ENCODE measurements at regions not wholly inside any gene's neighbourhood (a gene's known extent, or its start where the extent isn't known, plus 50 kb on each side); places are given as distances from the start of the nearest gene placed in this dataset.

DNA sequence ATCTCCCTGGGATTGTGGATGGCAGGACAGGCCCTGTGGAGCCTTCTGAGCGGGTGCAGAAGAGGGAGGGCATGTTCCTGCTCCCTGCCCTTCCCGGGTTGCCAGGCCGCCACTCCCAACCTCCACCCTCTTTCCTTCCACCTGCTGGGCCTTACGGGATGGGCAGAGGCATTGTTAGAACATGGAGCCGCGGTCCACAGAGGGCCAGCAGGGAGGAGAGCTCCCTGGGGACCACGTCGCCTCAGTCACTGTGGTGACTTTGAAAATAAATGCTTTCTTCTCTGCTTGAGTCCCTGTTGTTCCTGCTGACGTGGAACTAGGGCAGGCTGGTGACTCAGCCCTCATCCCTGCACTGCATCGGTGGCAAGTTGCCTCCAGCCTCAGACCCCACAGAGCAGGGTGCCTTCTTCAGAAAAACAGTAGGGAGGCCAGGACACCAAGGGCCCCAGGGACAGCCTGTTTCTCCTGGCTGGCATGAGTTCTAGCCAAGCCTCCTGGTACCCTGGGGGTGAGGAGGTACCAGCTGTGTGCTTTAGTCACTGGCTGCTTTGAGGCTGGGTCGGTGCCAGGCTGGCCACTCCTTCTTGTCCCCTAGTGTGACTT is 224.9 kb downstream of the SEC14L1 start (continued):
- TF ChIP-seq ZNF211 (tag by site-specific recombination; IDR thresholded peaks at IDR 0.05; ENCODE audit: low read depth) (no peak), ZBTB21 (tag by site-specific recombination; IDR thresholded peaks at IDR 0.05) (peak; percentile 53; the same call in 1 of the 2 replicates), ZNF146 (tag by site-specific recombination; IDR thresholded peaks at IDR 0.05) (no peak), ZBTB48 (tag by site-specific recombination; IDR thresholded peaks at IDR 0.05) (peak; percentile 75), ZNF335 (tag by site-specific recombination; conservative IDR thresholded peaks at IDR 0.05) (no peak), ZNF391 (tag by site-specific recombination; IDR thresholded peaks at IDR 0.05; ENCODE audit: borderline replicate concordance, low read depth) (no peak), ZFP3 (tag by site-specific recombination; IDR thresholded peaks at IDR 0.05; ENCODE audit: low read depth) (no peak), ZNF768 (tag by site-specific recombination; IDR thresholded peaks at IDR 0.05) (no peak), ZNF10 (tag by site-specific recombination; IDR thresholded peaks at IDR 0.05) (no peak), ZBTB20 (tag by site-specific recombination; IDR thresholded peaks at IDR 0.05) (peak; percentile 33; the same call in 1 of the 2 replicates), ZNF175 (tag by site-specific recombination; IDR thresholded peaks at IDR 0.05) (no peak), ZNF302 (tag by site-specific recombination; IDR thresholded peaks at IDR 0.05; ENCODE audit: low read depth) (no peak), ZNF558 (tag by site-specific recombination; IDR thresholded peaks at IDR 0.05) (no peak), ZNF174 (tag by site-specific recombination; IDR thresholded peaks at IDR 0.05) (no peak), YY1 (tag by site-specific recombination; IDR thresholded peaks at IDR 0.05) (no peak), ZNF433 (tag by site-specific recombination; IDR thresholded peaks at IDR 0.05; ENCODE audit: low read depth) (no peak), ZFHX2 (tag by site-specific recombination; conservative IDR thresholded peaks at IDR 0.05) (no peak), ZNF223 (tag by site-specific recombination; IDR thresholded peaks at IDR 0.05) (no peak), MEIS1 (CRISPR knock-in tag; IDR thresholded peaks at IDR 0.05; ENCODE audit: borderline replicate concordance) (no peak), GLI2 (tag by site-specific recombination; IDR thresholded peaks at IDR 0.05; ENCODE audit: borderline replicate concordance, low read depth) (no peak), ZNF707 (tag by site-specific recombination; IDR thresholded peaks at IDR 0.05) (no peak), TRIM28 (IDR thresholded peaks at IDR 0.05; ENCODE audit: borderline replicate concordance, low read length) (no peak), ZNF404 (tag by site-specific recombination; IDR thresholded peaks at IDR 0.05) (no peak)
- TF ChIP-seq, protein P1, sequence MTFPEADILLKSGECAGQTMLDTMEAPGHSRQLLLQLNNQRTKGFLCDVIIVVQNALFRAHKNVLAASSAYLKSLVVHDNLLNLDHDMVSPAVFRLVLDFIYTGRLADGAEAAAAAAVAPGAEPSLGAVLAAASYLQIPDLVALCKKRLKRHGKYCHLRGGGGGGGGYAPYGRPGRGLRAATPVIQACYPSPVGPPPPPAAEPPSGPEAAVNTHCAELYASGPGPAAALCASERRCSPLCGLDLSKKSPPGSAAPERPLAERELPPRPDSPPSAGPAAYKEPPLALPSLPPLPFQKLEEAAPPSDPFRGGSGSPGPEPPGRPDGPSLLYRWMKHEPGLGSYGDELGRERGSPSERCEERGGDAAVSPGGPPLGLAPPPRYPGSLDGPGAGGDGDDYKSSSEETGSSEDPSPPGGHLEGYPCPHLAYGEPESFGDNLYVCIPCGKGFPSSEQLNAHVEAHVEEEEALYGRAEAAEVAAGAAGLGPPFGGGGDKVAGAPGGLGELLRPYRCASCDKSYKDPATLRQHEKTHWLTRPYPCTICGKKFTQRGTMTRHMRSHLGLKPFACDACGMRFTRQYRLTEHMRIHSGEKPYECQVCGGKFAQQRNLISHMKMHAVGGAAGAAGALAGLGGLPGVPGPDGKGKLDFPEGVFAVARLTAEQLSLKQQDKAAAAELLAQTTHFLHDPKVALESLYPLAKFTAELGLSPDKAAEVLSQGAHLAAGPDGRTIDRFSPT (tag by site-specific recombination; IDR thresholded peaks at IDR 0.05), result peak; percentile 46; the same call in 1 of the 2 replicates
- TF ChIP-seq, protein P2, sequence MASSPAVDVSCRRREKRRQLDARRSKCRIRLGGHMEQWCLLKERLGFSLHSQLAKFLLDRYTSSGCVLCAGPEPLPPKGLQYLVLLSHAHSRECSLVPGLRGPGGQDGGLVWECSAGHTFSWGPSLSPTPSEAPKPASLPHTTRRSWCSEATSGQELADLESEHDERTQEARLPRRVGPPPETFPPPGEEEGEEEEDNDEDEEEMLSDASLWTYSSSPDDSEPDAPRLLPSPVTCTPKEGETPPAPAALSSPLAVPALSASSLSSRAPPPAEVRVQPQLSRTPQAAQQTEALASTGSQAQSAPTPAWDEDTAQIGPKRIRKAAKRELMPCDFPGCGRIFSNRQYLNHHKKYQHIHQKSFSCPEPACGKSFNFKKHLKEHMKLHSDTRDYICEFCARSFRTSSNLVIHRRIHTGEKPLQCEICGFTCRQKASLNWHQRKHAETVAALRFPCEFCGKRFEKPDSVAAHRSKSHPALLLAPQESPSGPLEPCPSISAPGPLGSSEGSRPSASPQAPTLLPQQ (tag by site-specific recombination; IDR thresholded peaks at IDR 0.05), result no peak
- TF ChIP-seq, protein P3, sequence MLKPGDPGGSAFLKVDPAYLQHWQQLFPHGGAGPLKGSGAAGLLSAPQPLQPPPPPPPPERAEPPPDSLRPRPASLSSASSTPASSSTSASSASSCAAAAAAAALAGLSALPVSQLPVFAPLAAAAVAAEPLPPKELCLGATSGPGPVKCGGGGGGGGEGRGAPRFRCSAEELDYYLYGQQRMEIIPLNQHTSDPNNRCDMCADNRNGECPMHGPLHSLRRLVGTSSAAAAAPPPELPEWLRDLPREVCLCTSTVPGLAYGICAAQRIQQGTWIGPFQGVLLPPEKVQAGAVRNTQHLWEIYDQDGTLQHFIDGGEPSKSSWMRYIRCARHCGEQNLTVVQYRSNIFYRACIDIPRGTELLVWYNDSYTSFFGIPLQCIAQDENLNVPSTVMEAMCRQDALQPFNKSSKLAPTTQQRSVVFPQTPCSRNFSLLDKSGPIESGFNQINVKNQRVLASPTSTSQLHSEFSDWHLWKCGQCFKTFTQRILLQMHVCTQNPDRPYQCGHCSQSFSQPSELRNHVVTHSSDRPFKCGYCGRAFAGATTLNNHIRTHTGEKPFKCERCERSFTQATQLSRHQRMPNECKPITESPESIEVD (tag by site-specific recombination; IDR thresholded peaks at IDR 0.05), result no peak
- TF ChIP-seq, protein P4, sequence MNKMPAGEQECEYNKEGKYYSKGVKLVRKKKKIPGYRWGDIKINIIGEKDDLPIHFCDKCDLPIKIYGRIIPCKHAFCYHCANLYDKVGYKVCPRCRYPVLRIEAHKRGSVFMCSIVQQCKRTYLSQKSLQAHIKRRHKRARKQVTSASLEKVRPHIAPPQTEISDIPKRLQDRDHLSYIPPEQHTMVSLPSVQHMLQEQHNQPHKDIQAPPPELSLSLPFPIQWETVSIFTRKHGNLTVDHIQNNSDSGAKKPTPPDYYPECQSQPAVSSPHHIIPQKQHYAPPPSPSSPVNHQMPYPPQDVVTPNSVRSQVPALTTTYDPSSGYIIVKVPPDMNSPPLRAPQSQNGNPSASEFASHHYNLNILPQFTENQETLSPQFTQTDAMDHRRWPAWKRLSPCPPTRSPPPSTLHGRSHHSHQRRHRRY (tag by site-specific recombination; IDR thresholded peaks at IDR 0.05), result no peak
- TF ChIP-seq, protein P5, sequence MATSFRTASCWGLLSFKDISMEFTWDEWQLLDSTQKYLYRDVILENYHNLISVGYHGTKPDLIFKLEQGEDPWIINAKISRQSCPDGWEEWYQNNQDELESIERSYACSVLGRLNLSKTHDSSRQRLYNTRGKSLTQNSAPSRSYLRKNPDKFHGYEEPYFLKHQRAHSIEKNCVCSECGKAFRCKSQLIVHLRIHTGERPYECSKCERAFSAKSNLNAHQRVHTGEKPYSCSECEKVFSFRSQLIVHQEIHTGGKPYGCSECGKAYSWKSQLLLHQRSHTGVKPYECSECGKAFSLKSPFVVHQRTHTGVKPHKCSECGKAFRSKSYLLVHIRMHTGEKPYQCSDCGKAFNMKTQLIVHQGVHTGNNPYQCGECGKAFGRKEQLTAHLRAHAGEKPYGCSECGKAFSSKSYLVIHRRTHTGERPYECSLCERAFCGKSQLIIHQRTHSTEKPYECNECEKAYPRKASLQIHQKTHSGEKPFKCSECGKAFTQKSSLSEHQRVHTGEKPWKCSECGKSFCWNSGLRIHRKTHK (tag by site-specific recombination; IDR thresholded peaks at IDR 0.05), result no peak
- TF ChIP-seq, protein P6, sequence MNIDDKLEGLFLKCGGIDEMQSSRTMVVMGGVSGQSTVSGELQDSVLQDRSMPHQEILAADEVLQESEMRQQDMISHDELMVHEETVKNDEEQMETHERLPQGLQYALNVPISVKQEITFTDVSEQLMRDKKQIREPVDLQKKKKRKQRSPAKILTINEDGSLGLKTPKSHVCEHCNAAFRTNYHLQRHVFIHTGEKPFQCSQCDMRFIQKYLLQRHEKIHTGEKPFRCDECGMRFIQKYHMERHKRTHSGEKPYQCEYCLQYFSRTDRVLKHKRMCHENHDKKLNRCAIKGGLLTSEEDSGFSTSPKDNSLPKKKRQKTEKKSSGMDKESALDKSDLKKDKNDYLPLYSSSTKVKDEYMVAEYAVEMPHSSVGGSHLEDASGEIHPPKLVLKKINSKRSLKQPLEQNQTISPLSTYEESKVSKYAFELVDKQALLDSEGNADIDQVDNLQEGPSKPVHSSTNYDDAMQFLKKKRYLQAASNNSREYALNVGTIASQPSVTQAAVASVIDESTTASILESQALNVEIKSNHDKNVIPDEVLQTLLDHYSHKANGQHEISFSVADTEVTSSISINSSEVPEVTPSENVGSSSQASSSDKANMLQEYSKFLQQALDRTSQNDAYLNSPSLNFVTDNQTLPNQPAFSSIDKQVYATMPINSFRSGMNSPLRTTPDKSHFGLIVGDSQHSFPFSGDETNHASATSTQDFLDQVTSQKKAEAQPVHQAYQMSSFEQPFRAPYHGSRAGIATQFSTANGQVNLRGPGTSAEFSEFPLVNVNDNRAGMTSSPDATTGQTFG (tag by site-specific recombination; IDR thresholded peaks at IDR 0.05; ENCODE audit: borderline replicate concordance), result no peak
